ENCODE measurements at regions not wholly inside any gene's neighbourhood (a gene's known extent, or its start where the extent isn't known, plus 50 kb on each side); places are given as distances from the start of the nearest gene placed in this dataset.
A peak's percentile ranks its signal among the peaks of the same experiment; 100 is the strongest.

DNA sequence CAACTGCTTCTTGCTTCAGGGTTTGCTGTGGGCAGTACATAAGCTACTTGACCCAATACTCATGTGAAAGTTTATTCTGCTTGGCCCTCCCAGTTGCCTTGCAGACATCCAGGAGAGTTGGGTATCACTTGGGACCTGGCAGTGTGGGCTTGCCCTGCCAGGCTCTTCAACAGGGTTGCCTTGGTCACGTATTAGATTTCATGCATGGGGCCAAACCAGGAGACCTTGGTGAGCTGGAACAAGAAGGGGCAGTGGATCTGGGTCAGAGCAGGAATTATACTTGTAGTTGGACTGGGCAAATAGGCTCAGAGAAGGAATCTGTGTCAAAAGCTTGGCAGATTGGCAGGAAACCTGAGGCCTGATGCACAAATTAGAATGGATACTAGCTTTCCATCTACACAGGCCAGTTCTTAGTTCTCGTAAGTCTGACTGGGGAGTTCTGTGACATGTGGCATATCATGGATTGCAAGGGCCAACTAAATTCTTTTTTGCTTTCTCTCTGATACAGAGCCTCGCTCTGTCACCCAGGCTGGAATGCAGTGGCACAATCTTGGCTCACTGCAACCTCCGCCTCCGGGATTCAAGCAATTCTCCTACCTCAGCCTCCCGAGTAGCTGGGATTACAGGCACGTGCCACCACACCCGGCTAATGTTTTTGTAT is 192.6 kb upstream of the SERP2 start:
- no peak for TF ChIP-seq CTCF (conservative IDR thresholded peaks at IDR 0.05)
- H3K27ac ChIP-seq: no peak overlapping the region

GRCh38 chr13:44181931-44182330 is 191.7 kb upstream of the SERP2 start:
- H3K27ac ChIP-seq: no peak overlapping the region
- TF ChIP-seq CTCF (conservative IDR thresholded peaks at IDR 0.05): no peak

DNA sequence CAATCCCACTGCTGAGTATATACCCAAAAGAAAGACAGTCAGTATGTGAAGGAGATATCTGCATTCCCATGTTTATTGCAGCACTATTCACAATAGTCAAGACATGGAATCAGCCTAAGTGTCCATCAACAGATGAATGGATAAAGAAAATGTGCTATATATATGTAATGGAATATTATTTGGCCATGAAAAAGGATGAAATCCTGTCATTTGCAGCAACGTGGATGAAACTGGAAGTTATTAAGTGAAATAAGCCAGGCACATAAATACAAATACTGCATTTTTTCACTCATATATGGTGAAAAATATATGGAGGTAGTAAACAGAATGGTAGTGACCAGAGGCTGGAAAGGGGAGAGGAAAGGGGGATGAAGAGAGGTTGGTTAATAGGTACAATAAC is 188.9 kb upstream of the SERP2 start:
- TF ChIP-seq CTCF (conservative IDR thresholded peaks at IDR 0.05): no peak

GRCh38 chr13:44188257-44188656 is 185.4 kb upstream of the SERP2 start:
- no peak for TF ChIP-seq CTCF (conservative IDR thresholded peaks at IDR 0.05)
- H3K27ac ChIP-seq: no peak overlapping the region

More for the DNA sequence above, 188.9 kb upstream of the SERP2 start:
- no peak overlapping the region for H3K27ac ChIP-seq

GRCh38 chr13:44189085-44189484 is 184.5 kb upstream of the SERP2 start:
- no peak for TF ChIP-seq CTCF (conservative IDR thresholded peaks at IDR 0.05)
- no peak overlapping the region for H3K27ac ChIP-seq

GRCh38 chr13:44191103-44191502 is 182.5 kb upstream of the SERP2 start:
- H3K27ac ChIP-seq: no peak overlapping the region
- no peak for TF ChIP-seq CTCF (conservative IDR thresholded peaks at IDR 0.05)

- peak; percentile 66 for TF ChIP-seq CTCF (conservative IDR thresholded peaks at IDR 0.05)
- H3K27ac ChIP-seq: no peak overlapping the region
Observed at GRCh38 chr13:44191504-44192171, 182.0 kb upstream of the SERP2 start.

All from VCaP (cell line).